Erythroblast (primary cell): ENCODE measurements at regions not wholly inside any gene's neighbourhood (a gene's known extent, or its start where the extent isn't known, plus 50 kb on each side); places are given as distances from the start of the nearest gene placed in this dataset.

Experiments used
- DNase-seq, 2 experiments: peaks; one replicate each; lab custom pipeline; 2025; lab: John Stamatoyannopoulos, UW
- GATA1 ChIP-seq: IDR thresholded peaks from 2 replicates; pipeline ENCODE4 v1.6.1; 2011; ENCODE audit warnings: low read depth, mild to moderate bottlenecking, control low read depth, low read length, moderate library complexity
- POLR2A ChIP-seq: IDR thresholded peaks from 2 replicates; pipeline ENCODE4 v1.6.1; 2011; ENCODE audit warnings: mild to moderate bottlenecking, low read length

DNA sequence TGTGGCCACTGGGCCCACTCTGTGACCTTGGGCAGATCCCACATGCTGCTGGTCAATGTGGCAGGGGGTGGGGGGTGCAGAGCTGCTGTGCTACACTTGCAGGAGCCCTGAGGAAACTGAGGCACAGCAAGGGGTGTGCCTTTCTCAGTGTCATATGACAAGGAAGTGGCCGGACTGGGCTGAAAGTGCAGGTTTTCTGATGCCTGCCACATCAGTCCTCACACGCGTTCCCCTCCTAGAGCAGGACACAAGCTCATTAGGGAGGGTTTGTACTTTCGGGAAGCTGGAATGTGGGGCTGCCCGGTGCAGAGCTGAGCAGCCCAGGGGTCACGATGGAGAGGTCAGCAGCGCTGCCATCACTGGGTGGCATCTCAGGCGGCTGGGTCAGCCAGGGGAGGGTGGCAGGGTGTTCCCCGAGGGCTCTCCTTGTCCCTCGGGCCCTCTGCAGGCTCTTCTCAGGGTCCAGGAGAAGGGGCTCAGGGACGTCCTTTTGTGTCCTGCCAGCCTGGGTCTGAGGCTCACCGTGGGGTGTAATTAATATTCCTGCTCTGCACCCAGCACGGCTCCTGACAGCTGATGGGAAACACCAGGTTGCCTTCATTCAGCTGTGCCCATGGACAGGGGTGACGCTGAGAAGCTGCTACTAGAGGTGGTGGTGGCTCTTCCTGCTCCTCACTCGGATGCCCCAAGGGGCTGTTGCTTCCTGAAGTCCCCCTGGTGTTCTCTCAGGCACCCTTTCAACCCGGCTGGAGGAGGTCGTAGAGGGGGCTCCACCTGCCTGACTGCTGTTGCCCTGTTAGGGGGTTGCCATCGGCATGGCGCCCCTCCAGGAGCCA lies 62.1 kb upstream of the HDAC4 start:
- TF ChIP-seq POLR2A, result no peak
- no peak for TF ChIP-seq GATA1
- DNase-seq, result no peak

DNA sequence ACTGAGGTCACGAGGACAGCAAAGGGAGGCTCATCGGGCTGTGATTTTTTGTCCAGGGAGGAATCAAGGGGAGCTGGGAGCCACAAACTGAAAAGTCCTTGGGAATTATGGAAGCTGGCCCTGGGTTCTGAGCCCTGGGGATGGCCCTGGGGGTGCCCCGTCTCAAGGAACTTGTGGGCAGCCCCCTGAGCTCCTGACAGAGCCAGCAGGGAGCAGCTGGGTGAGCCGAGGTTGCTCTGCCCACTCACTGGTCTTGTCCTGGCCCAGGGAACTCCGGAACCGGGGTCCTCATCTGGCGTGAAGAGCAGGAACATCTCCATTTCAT lies 61.3 kb upstream of the HDAC4 start:
- TF ChIP-seq POLR2A (no peak), GATA1 (no peak)
- no peak for DNase-seq

DNA sequence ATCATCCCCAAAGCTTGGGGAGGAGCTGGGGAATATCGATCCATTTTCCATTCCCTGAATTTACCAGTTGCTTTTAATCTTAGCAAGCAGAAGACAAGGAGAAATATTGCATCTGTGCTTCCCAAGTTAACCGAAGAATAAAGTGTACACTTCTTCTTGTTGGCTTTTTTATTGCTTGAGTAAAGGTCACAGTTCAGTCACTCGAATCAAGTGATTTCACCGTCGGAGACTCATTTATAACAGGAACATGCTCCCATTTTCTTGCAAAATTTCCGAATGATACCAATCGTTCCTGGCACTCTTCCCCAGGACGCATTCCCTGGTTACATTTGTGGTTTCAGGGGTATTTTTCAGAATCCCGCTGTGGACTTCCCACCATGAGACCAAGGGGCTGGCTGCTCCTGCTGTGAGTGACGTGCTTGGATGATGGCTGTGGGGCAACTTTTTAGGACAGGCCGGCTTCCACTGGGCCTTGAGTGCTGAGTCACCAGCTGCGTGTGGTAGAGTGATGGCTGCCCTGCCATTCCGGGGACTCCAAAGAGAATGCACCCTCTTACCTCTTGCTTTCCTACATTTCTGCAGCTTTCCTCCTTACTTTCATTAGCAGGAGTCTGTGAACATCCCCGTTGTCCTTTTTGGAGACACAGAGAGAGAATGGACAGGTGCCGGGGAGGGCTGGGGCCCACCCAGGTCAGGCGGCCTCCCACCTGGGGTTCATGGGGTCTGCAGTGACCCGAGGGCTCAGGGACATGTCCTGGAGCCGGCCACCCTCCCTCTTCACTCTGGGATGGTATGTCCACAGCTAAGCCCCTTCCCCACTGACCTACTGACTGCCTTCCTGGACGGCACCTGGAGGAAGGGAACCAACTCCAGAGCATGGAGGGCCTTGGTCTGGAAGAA lies 60.7 kb upstream of the HDAC4 start:
- TF ChIP-seq GATA1, result no peak
- TF ChIP-seq POLR2A, result no peak
- no peak for DNase-seq

- DNase-seq, result no peak
- no peak for TF ChIP-seq POLR2A
Observed at GRCh38 chr2:239460780-239461179, 60.0 kb upstream of the HDAC4 start.

DNA sequence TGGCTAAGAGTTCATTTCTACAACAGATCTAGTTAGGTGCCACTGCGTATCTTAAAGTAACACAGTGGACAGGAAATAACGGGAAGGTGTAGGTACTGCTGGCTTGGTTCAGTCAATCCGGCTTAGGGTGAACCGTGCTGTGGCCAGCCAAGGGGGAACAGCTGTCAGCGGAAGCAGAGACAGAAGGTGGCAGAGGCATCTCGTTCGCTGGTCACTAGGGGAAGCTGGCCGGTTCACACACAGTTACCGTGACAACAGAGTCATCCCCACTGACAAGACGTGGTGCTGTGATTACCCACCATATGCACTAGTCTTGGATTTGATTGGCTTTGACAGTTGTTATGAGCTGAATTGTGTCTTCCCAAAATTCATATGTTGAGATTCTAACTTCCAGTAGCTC lies 58.8 kb upstream of the HDAC4 start:
- DNase-seq, result no peak
- TF ChIP-seq POLR2A (no peak), GATA1 (no peak)

GRCh38 chr2:239459056-239459455 lies 58.2 kb upstream of the HDAC4 start:
- TF ChIP-seq GATA1 (no peak), POLR2A (no peak)
- DNase-seq, result no peak

DNA sequence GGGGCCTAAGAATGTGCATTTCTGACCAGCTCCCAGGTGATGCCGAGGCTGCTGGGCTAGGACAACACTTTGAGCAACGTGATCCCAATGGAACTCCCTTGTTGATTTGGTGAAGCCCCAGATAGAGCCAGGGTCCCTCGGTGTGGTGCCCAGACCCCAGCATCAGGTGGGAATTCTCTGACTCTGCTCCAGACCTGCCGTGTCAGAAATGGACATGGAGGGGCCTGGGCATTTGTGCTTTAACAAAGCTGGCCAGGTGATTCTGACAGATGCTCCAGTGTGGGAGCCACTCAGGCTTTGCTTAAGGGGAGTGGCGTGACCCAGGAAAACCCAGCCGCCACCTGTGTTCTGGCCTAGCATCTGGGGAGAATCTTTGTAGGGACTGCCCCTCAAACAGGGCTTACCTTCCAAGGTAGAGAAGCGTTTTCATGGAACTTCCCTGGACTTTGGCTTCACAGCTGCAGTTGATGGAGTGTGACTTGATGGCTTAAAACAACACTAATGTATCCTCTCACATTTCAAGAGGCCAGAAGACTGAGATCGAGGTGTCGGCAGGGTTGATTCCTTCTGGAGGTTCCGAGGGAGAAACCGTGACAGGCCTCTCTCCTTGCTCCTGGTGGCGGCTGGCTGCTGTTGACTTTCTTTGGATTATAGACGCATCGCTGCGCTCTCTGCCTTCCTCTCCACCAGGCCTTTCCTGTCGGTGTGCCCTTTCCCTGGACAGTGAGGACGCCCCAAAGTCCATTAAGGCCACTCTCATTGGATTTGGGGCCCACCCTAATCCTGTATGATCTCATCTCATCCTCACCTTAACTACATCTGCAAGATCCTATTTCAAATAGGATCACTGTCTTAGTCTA lies 57.0 kb upstream of the HDAC4 start:
- DNase-seq, result no peak
- TF ChIP-seq POLR2A (no peak), GATA1 (no peak)

GRCh38 chr2:239456940-239457339 lies 56.1 kb upstream of the HDAC4 start:
- TF ChIP-seq GATA1 (no peak), POLR2A (no peak)

DNA sequence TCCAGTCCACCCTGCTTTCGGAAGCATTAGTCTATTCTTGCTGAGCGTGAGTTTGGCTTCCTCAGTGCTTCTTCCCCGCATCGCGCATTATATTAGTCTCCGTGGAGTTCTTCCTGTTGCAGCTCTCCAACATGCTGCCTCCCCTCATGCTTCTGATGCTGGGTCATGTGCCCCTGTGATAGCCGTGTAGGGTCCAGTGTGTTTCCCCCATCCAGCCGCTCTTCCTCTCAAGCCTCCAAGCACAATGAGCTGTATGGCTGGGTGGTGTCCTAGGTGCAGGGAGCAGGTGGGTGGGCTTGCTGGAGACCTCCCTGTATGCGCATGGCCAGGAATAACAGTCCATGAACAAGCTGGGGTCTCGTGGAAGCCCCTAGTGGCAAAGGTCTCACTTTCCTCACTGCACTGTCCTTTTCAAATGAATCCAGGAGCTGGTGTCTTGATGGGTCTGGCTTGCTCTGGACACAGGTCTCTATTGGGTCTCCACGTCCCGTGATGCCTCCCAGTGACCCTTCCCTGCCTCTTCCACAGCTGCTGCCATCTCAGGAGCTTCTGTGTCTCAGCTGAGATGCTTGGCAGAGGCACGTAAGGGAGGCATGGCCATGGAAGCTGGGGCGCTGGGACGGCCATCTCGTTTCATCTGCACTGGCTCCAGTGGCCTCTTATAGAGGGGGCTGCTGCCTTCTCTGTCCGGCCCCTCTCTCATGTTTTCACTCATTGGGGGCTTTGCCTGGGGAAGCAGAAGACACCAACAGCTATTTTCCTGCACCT lies 54.8 kb upstream of the HDAC4 start:
- TF ChIP-seq POLR2A (no peak), GATA1 (no peak)
- no peak for DNase-seq

More at GRCh38 chr2:239456940-239457339, 56.1 kb upstream of the HDAC4 start:
- no peak for DNase-seq

DNA sequence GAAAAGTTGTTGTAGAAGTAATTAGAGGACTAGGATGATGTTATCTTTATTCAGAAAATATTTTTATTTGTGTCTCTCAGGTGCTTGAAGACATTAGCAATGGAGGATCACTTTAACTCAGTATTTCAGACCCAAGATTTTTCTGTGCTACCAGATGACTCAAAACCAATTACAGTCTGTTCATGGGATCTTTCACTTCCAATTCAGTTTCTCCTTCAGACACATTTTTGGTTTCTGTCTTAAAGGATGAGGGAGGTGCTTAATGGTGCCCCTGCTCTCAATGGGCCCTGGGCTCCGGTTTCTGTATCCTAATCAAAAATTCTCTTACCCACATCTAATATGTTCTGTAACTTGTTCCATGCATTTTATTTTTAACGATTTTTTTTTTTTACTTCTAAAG lies 53.7 kb upstream of the HDAC4 start:
- TF ChIP-seq GATA1 (no peak), POLR2A (no peak)
- no peak for DNase-seq
